ENCODE measurements at regions not wholly inside any gene's neighbourhood (a gene's known extent, or its start where the extent isn't known, plus 50 kb on each side); places are given as distances from the start of the nearest gene placed in this dataset.

GRCh38 chr11:109729761-109730160 lies 307.8 kb downstream of the C11orf87 start:
- TF ChIP-seq CTCF (IDR thresholded peaks at IDR 0.05; ENCODE audit: low read length), result no peak
- no peak for TF ChIP-seq EZH2phosphoT487 (IDR thresholded peaks at IDR 0.05; ENCODE audit: low read length)
